ENCODE measurements at regions not wholly inside any gene's neighbourhood (a gene's known extent, or its start where the extent isn't known, plus 50 kb on each side); places are given as distances from the start of the nearest gene placed in this dataset.

- DNase-seq: no peak
- Mint-ChIP-seq H3K36me3 (ENCODE audit: unreplicated experiment) (peaks cover 8% of the 10 kb centered on the region), H3K4me1 (ENCODE audit: low read depth, unreplicated experiment) (no peaks in the 10 kb centered on the region), H3K9me3 (ENCODE audit: unreplicated experiment) (peaks cover 9% of the 10 kb centered on the region), H3K27ac (ENCODE audit: unreplicated experiment) (no peak overlapping the region), H3K4me3 (ENCODE audit: unreplicated experiment) (no peak overlapping the region), H3K27me3 (ENCODE audit: unreplicated experiment) (peaks cover 3% of the 10 kb centered on the region)
- TF ChIP-seq CTCF (IDR thresholded peaks at IDR 0.05; ENCODE audit: partially characterized antibody, unreplicated experiment): no peak
These were observed 619.0 kb upstream of the DPP6 start for GRCh38 chr7:153433223-153433622.

- H3K27ac Mint-ChIP-seq (ENCODE audit: unreplicated experiment): no peak overlapping the region
- no peaks in the 10 kb centered on the region for H3K4me1 Mint-ChIP-seq (ENCODE audit: low read depth, unreplicated experiment)
- no peak for TF ChIP-seq CTCF (IDR thresholded peaks at IDR 0.05; ENCODE audit: partially characterized antibody, unreplicated experiment)
- H3K4me3 Mint-ChIP-seq (ENCODE audit: unreplicated experiment): no peak overlapping the region
- no peak for DNase-seq
- peaks cover 12% of the 10 kb centered on the region for H3K36me3 Mint-ChIP-seq (ENCODE audit: unreplicated experiment)
- H3K9me3 Mint-ChIP-seq (ENCODE audit: unreplicated experiment): peaks cover 16% of the 10 kb centered on the region
- H3K27me3 Mint-ChIP-seq (ENCODE audit: unreplicated experiment): peaks cover 2% of the 10 kb centered on the region
These were observed 611.5 kb upstream of the DPP6 start for GRCh38 chr7:153440715-153441114.

- Mint-ChIP-seq H3K9me3 (ENCODE audit: unreplicated experiment) (peaks cover 18% of the 10 kb centered on the region), H3K27me3 (ENCODE audit: unreplicated experiment) (peaks cover 2% of the 10 kb centered on the region), H3K36me3 (ENCODE audit: unreplicated experiment) (peaks cover 12% of the 10 kb centered on the region), H3K4me3 (ENCODE audit: unreplicated experiment) (no peak overlapping the region), H3K4me1 (ENCODE audit: low read depth, unreplicated experiment) (no peaks in the 10 kb centered on the region), H3K27ac (ENCODE audit: unreplicated experiment) (no peak overlapping the region)
- no peak for DNase-seq
- TF ChIP-seq CTCF (IDR thresholded peaks at IDR 0.05; ENCODE audit: partially characterized antibody, unreplicated experiment): no peak
These were observed 609.0 kb upstream of the DPP6 start for GRCh38 chr7:153443032-153443701.

DNA sequence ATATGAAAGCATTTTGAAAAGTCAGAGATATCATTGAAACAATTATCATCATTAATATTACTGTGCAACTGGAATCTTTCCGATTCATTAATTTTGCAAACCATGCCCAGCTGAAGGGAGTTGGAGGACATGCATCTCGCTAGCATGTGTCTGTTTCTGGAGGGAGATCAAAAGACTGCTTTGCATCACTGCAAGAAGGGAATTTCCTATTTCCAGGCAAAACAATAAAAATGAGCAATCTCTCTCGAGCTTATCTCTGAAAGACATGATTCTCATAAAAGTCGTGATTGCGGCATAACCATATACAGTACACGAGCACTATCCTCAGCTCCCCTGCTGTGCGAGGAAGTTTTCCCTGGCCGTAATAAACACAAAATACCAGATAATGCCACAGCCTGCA is 607.6 kb upstream of the DPP6 start:
- H3K27ac Mint-ChIP-seq (ENCODE audit: unreplicated experiment): no peak overlapping the region
- DNase-seq: no peak
- H3K36me3 Mint-ChIP-seq (ENCODE audit: unreplicated experiment): peaks cover 12% of the 10 kb centered on the region
- H3K4me1 Mint-ChIP-seq (ENCODE audit: low read depth, unreplicated experiment): no peaks in the 10 kb centered on the region
- no peak for TF ChIP-seq CTCF (IDR thresholded peaks at IDR 0.05; ENCODE audit: partially characterized antibody, unreplicated experiment)
- H3K27me3 Mint-ChIP-seq (ENCODE audit: unreplicated experiment): peaks cover 2% of the 10 kb centered on the region
- H3K4me3 Mint-ChIP-seq (ENCODE audit: unreplicated experiment): no peak overlapping the region
- peaks cover 22% of the 10 kb centered on the region for H3K9me3 Mint-ChIP-seq (ENCODE audit: unreplicated experiment)

GRCh38 chr7:153445641-153446040 is 606.6 kb upstream of the DPP6 start:
- Mint-ChIP-seq H3K4me1 (ENCODE audit: low read depth, unreplicated experiment) (no peaks in the 10 kb centered on the region), H3K36me3 (ENCODE audit: unreplicated experiment) (peaks cover 11% of the 10 kb centered on the region)
- no peak for TF ChIP-seq CTCF (IDR thresholded peaks at IDR 0.05; ENCODE audit: partially characterized antibody, unreplicated experiment)

More at GRCh38 chr7:153445641-153446040, 606.6 kb upstream of the DPP6 start:
- no peak for DNase-seq
- no peak overlapping the region for H3K27ac Mint-ChIP-seq (ENCODE audit: unreplicated experiment)
- H3K4me3 Mint-ChIP-seq (ENCODE audit: unreplicated experiment): no peak overlapping the region
- peaks cover 20% of the 10 kb centered on the region for H3K9me3 Mint-ChIP-seq (ENCODE audit: unreplicated experiment)
- H3K27me3 Mint-ChIP-seq (ENCODE audit: unreplicated experiment): peaks cover 2% of the 10 kb centered on the region
